SK-N-SH treated with all-trans-retinoic acid at 6 μM for 48 hours (cell line): ENCODE measurements at regions not wholly inside any gene's neighbourhood (a gene's known extent, or its start where the extent isn't known, plus 50 kb on each side); places are given as distances from the start of the nearest gene placed in this dataset.

Experiments
- ATAC-seq: fragments of 200-7000 bp; cut with Tn5 transposase; 3 replicates; pipeline ENCODE4 v1.9.1; 2020; ENCODE audit warnings: mild to moderate bottlenecking, moderate library complexity
- ARNTL ChIP-seq: fragments of 450-650 bp; formaldehyde crosslinking; IDR thresholded peaks from 2 replicates; pipeline ENCODE4 v1.5.0; 2020; ENCODE audit warnings: low read depth, mild to moderate bottlenecking, moderate library complexity, borderline replicate concordance
- BACH2 ChIP-seq: fragments of 250-450 bp; sonication (Bioruptor Pico); IDR thresholded peaks from 2 replicates; pipeline ENCODE4 v1.9.0; 2021; ENCODE audit warnings: mild to moderate bottlenecking, borderline replicate concordance
- CREB5 ChIP-seq: fragments of 250-450 bp; sonication (Bioruptor Pico); IDR thresholded peaks from 2 replicates; pipeline ENCODE4 v1.5.1; 2020; ENCODE audit warnings: low read depth, mild to moderate bottlenecking, moderate library complexity
- CSRNP3 ChIP-seq: fragments of 250-450 bp; sonication (Bioruptor Pico); IDR thresholded peaks from 2 replicates; pipeline ENCODE4 v1.5.1; 2021; ENCODE audit warnings: mild to moderate bottlenecking, moderate library complexity
- ESRRG ChIP-seq: fragments of 250-450 bp; sonication (Bioruptor Pico); IDR thresholded peaks from 2 replicates; pipeline ENCODE4 v1.6.1; 2021; ENCODE audit warnings: mild to moderate bottlenecking
- OSR1 ChIP-seq: fragments of 250-450 bp; sonication (Bioruptor Pico); IDR thresholded peaks from 2 replicates; pipeline ENCODE4 v1.8.0; 2022; ENCODE audit warnings: moderate library complexity, mild to moderate bottlenecking, inconsistent platforms
- PATZ1 ChIP-seq: fragments of 250-450 bp; sonication (Bioruptor Pico); IDR thresholded peaks from 2 replicates; pipeline ENCODE4 v1.8.0; 2020; ENCODE audit warnings: mild to moderate bottlenecking, moderate library complexity, borderline replicate concordance
- POU6F1 ChIP-seq: fragments of 250-450 bp; sonication (Bioruptor Pico); IDR thresholded peaks from 2 replicates; pipeline ENCODE4 v1.8.0; 2021; ENCODE audit warnings: low read depth, mild to moderate bottlenecking, moderate library complexity, borderline replicate concordance
- PPARA ChIP-seq: fragments of 250-450 bp; sonication (Bioruptor Pico); IDR thresholded peaks from 2 replicates; pipeline ENCODE4 v1.5.0; 2020; ENCODE audit warnings: mild to moderate bottlenecking, borderline replicate concordance
- RARB ChIP-seq: fragments of 250-450 bp; sonication (Bioruptor Pico); IDR thresholded peaks from 2 replicates; pipeline ENCODE4 v1.8.0; 2021; ENCODE audit warnings: mild to moderate bottlenecking, moderate library complexity
- SNAI2 ChIP-seq: fragments of 250-450 bp; sonication (Bioruptor Pico); IDR thresholded peaks from 2 replicates; pipeline ENCODE4 v1.5.0; 2020; ENCODE audit warnings: mild to moderate bottlenecking, moderate library complexity
- TCF4 ChIP-seq: fragments of 250-450 bp; sonication (Bioruptor Pico); IDR thresholded peaks from 2 replicates; pipeline ENCODE4 v1.8.0; 2021; ENCODE audit warnings: mild to moderate bottlenecking, moderate library complexity, borderline replicate concordance
- TOX ChIP-seq: fragments of 250-450 bp; sonication (Bioruptor Pico); IDR thresholded peaks from 2 replicates; pipeline ENCODE4 v1.8.0; 2021; ENCODE audit warnings: mild to moderate bottlenecking, moderate library complexity, borderline replicate concordance
- TSHZ2 ChIP-seq: fragments of 250-450 bp; sonication (Bioruptor Pico); IDR thresholded peaks from 2 replicates; pipeline ENCODE4 v1.5.0; 2020; ENCODE audit warnings: mild to moderate bottlenecking, moderate library complexity
- ZC3H10 ChIP-seq: fragments of 250-450 bp; sonication (Bioruptor Pico); IDR thresholded peaks from 2 replicates; pipeline ENCODE4 v1.5.1; 2021; ENCODE audit warnings: mild to moderate bottlenecking, moderate library complexity
- ZFP3 ChIP-seq: fragments of 250-450 bp; sonication (Bioruptor Pico); IDR thresholded peaks from 2 replicates; pipeline ENCODE4 v1.5.0; 2020; ENCODE audit warnings: mild to moderate bottlenecking, moderate library complexity
- ZFP30 ChIP-seq: fragments of 450-650 bp; formaldehyde crosslinking; IDR thresholded peaks from 2 replicates; pipeline ENCODE4 v1.5.0; 2022; ENCODE audit warnings: mild to moderate bottlenecking, moderate library complexity
- ZNF565 ChIP-seq: fragments of 450-650 bp; formaldehyde crosslinking; conservative IDR thresholded peaks from 2 replicates; pipeline ENCODE4 v1.5.0; 2020; ENCODE audit warnings: low read depth, mild to moderate bottlenecking, moderate library complexity
- ZNF70 ChIP-seq: fragments of 450-650 bp; formaldehyde crosslinking; IDR thresholded peaks from 2 replicates; pipeline ENCODE4 v1.5.0; 2020; ENCODE audit warnings: mild to moderate bottlenecking, moderate library complexity
- ZNF8 ChIP-seq: fragments of 450-650 bp; formaldehyde crosslinking; IDR thresholded peaks from 2 replicates; pipeline ENCODE4 v1.5.0; 2020; ENCODE audit warnings: mild to moderate bottlenecking, moderate library complexity

GRCh38 chr7:67550801-67551436 lies 554.3 kb downstream of the TYW1 start:
- TF ChIP-seq POU6F1 (CRISPR knock-in tag) (no peak), OSR1 (CRISPR knock-in tag) (no peak), ESRRG (CRISPR knock-in tag) (no peak), TCF4 (CRISPR knock-in tag) (no peak), TSHZ2 (no peak), BACH2 (no peak), ZC3H10 (CRISPR knock-in tag) (no peak), ZNF565 (CRISPR knock-in tag) (no peak), ZNF70 (CRISPR knock-in tag) (no peak), TOX (CRISPR knock-in tag) (no peak)
- no peak for ATAC-seq

- TF ChIP-seq CREB5 (CRISPR knock-in tag) (no peak), SNAI2 (no peak), OSR1 (CRISPR knock-in tag) (no peak), TCF4 (CRISPR knock-in tag) (no peak), ZNF70 (CRISPR knock-in tag) (no peak), POU6F1 (CRISPR knock-in tag) (no peak), ZFP30 (CRISPR knock-in tag) (no peak), ESRRG (CRISPR knock-in tag) (no peak), TOX (CRISPR knock-in tag) (no peak), ZFP3 (no peak), PATZ1 (no peak), PPARA (CRISPR knock-in tag) (no peak), BACH2 (no peak), ZC3H10 (CRISPR knock-in tag) (no peak), CSRNP3 (CRISPR knock-in tag) (no peak), ARNTL (CRISPR knock-in tag) (no peak), ZNF8 (CRISPR knock-in tag) (no peak), TSHZ2 (no peak), RARB (CRISPR knock-in tag) (no peak)
- ATAC-seq = no peak
These were observed 556.1 kb downstream of the TYW1 start for GRCh38 chr7:67552738-67553137.
